GM21447 (cell line): ENCODE measurements at regions not wholly inside any gene's neighbourhood (a gene's known extent, or its start where the extent isn't known, plus 50 kb on each side); places are given as distances from the start of the nearest gene placed in this dataset.

ENCODE experiments used
- ATAC-seq: cut with Tn5 transposase; IDR thresholded peaks from one replicate; pipeline ENCODE4 v1.9.1; 2021; ENCODE audit not compliant: unreplicated experiment

DNA sequence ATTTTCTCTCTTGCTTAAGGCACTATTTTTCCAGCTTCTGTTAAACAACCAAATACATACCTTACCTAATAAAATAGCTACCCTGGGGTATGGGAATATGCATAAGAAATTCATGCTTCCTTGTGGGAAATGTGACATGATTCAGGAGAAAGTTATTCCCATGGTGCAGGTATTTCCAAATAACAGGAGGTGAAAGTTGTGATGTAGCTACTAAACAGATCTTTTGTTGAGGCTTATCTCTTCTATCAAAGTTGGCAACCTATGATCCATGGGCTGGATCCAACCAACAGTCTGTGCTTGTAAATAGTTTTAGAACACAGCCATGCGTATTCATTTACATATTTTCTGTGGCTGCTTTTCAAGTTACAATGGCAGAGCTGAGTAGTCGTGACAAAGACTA lies 177.8 kb upstream of the NBEA start:
- no peak for ATAC-seq

DNA sequence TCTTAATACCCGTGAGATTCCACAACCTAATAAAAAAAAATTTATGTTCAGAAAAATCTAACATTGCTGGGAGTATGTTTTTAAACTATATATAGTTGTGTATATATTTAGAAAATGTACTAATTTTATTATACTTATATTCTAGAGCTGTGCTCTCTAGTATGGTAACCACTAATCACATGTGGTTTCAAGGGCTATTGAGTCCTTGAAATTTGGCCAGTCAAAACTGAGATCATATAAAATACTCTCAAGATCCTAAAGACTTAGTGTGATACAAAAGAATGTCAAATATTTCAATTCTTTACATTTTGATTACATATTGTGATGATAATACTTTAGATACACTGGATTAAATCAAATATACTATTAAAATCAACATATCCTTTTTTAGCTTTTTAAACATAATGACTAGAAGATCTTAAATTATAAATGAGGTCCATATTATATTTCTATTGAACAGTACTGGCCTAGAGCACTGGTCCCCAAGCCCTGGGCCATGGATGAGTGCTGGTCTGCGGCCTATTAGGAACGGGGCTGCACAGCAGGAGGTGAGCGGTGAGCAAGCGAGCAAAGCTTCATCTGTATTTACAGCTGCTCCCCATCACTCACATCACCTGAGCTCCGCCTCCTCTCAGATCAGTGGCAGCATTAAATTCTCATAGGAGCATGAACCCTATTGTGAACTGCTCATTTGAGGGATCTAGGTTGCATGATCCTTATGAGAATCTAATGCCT lies 176.5 kb upstream of the NBEA start:
- ATAC-seq, result no peak

DNA sequence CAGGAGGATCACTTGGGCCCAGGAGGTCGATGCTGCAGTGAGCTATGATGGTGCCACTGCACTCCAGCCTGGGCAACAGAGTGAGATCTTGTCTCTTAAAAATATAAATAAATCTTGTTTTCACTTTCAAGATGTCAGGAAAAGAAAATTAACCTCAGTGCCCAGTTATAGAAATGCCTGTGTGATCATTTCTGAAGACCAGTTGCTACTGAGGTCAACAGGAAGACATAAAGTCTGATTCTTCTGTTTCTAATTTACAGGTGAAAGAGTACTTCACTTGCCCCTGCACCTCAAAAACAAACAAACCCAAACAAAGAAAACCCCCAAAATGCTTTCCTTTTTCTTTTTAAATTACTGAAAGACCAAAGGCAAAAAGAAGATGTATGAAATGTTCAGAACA lies 174.3 kb upstream of the NBEA start:
- peak; percentile 61 for ATAC-seq

GRCh38 chr13:34772206-34772605 lies 169.9 kb upstream of the NBEA start:
- no peak for ATAC-seq

GRCh38 chr13:34772881-34773280 lies 169.2 kb upstream of the NBEA start:
- no peak for ATAC-seq

DNA sequence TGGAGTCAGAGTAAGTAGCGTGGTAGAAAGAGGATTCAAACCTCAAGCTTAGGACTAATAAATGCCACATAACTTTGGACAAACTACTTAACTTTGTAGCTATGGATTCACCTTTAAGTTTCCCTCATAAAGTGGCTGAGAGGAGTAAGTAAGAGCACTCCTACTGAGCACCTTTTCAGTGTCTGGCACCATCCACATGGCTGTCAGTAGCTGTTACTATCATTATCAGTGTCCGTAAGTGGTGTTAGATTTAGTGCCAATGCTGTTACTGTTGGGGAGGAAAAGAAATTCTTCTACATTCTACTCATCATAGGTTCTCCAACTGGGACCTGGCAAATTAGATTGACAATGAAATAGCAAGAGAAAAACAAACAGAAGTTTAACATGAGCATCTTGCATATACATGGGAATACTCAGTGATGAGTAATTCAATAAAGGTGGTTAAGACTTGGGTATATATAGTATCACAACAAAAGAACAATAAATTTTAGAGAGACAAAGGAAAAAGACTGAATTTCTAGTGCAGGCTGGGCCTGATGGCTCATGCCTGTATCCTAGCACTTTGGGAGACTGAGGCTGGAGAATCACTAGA lies 165.6 kb upstream of the NBEA start:
- no peak for ATAC-seq

GRCh38 chr13:34777089-34777913 lies 164.8 kb upstream of the NBEA start:
- no peak for ATAC-seq

GRCh38 chr13:34777914-34778303 lies 164.2 kb upstream of the NBEA start:
- ATAC-seq, result no peak

DNA sequence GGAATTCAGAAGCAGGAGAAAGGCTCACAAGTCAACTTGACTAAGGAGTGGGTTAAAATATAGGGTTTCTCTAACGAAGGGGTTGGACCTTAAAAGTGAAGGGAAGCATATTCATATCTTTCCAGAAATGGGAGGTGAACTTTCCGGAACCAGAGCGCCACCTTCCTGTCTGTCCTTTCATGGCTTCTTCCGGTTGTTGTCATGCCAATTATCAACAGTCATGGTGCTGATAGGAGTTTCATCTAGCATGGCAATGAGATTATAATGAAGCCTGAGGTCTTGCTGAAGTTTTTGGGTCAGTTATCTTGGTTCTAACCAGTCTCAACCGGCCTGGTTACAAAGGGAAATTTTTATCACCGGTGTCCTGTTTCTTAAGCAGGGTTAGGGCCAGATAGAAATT lies 162.9 kb upstream of the NBEA start:
- no peak for ATAC-seq

GRCh38 chr13:34793301-34793700 lies 148.8 kb upstream of the NBEA start:
- no peak for ATAC-seq

- no peak for ATAC-seq
Observed at GRCh38 chr13:34803756-34804155, 138.3 kb upstream of the NBEA start.

DNA sequence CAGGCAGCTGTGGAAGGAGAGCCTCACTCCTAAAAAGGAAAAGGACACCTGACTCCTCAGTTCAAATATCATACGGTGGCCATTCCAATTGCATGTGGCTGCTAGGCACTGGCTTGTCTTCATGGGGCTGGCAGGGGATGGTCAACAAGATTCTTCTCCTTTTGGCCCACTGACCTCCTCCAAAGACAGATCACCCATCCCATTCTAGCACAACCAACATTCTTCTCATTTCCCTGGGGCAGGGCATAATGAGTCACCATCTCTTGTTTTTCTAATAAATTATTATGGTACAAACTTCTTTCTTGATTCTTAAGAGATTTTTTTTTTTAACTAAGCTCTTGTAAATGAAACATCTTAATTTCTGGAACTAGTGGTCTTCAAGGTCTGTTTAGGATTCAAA lies 136.7 kb upstream of the NBEA start:
- ATAC-seq, result no peak

DNA sequence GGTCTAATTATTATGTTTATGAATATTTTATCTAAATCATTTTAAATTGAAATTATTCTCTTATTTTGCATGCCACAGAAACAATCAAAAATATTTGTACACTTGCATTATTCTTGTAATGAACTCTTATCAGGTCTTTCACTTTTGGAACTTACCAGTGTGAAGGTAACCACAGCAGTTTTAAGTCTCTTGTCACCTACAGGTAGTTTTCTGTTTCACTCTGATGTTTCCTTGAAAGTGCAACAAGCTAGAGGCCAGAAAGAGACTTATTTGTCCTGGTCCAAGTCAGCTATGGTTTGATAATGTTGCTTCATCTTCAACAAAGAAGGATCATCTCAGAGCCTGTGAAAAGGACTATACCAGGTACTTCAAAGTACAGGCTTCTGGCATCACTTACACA lies 133.4 kb upstream of the NBEA start:
- ATAC-seq, result peak; percentile 67

- ATAC-seq, result no peak
Observed at GRCh38 chr13:34810996-34811395, 131.1 kb upstream of the NBEA start.

DNA sequence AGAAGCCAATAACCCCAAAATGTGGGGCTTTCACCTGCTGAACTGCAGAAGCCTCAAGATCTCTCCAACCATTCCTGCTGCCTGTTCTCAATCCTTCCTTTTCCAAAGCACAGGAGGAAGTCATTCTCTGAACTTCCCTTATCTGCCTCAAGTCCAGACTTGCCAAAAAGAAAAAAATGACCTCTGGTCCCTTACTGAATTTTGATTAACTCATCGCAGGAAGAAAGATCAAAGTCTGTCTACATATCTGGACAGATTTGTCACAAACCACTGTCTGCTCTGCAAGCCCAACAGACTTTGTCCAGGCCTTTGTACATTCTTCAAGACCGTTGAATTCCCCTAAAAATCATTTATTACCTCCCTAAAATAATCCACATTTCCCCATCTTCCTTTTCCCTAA lies 126.5 kb upstream of the NBEA start:
- ATAC-seq, result no peak

DNA sequence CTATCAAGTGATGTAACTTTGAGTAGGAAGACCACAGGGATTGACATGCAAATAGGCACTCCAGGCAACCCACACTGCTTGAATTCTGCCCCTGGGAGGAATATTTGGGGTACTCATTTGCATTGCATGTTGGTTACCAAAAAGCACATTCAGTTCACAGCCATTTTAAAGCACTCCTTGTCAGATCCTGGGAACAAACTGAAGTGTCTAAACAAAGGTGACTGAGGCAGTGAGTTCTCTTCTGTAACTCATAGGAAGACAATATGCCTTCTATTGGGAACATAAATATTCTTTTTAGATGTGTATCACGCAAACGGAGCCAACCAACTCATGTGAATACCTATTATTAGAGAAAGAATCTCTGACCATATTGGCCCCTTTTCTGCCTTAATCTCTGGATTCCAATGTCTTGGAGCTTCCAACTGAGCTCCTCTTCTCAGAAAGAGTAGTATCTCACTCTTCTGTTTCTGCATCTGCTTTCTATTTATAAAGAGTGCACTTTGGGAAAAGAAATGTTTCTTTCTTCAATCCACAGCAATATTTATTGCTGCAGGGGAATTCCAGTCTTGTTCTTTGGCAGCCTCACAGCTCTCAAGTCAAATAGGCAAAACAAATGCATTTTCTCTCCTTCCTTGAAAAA lies 125.7 kb upstream of the NBEA start:
- ATAC-seq, result no peak

DNA sequence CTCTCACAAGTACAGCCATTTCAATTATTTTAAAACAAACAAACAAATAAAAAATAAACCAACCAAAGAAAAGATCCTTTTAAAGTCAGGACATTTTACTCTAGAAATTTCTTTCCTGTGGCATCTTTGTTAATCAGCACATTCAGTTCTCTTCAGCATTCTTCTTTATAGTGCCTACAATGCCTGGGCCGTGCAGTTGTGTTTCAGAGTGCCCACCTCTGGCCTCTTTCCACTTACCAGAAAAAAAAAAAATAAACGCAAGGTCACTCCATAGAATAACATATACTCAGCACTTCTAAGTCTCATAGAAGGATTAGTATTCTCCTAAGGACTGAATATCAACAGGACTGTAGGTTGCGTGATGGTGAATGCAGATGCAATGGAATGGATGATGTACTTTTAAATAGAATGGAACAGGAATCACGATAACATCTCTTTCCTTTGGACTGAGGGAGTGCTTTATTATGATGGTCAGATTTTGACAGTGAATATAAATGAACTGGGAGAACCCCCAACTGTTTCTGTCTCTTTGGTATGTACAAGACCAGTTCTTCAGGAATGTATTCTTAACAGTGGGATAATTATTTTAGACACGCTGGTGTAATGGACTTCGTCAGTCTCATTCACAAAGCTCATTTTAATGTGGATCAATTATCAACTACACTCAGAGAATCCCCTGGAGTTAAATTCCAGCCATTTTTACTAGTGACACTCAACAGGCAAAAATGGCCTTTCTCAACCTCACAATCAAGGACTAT lies 125.0 kb upstream of the NBEA start:
- no peak for ATAC-seq

GRCh38 chr13:34822650-34823049 lies 119.4 kb upstream of the NBEA start:
- no peak for ATAC-seq

GRCh38 chr13:34826432-34826831 lies 115.6 kb upstream of the NBEA start:
- no peak for ATAC-seq

GRCh38 chr13:34833562-34834182 lies 108.4 kb upstream of the NBEA start:
- no peak for ATAC-seq

DNA sequence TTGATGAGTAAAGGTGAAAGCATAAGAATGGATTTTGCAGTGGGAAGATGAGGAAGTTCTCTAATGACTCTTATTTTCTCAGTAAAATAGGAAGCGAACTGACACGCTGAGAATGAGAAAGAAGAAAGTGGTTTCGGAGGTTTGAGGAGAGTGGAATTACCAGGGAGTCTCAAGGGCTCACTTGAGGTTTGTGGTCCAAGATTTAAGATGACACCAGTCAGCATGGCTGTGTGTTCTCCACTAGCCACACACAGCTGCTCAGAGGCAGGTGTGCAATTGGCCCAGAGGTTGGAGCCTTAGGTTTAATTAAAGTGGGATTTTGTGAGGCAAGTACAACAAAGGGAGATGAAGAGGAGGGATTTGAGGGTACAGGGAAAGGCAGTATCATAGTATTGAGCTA lies 99.6 kb upstream of the NBEA start:
- no peak for ATAC-seq
